GM12872 (cell line): ENCODE measurements at regions not wholly inside any gene's neighbourhood (a gene's known extent, or its start where the extent isn't known, plus 50 kb on each side); places are given as distances from the start of the nearest gene placed in this dataset.

Experiments used
- TF ChIP-seq, protein P1 (sequence below): IDR thresholded peaks from 3 replicates; pipeline ENCODE4 v1.5.1; 2011; ENCODE audit warnings: low read depth, mild to moderate bottlenecking, low read length, moderate library complexity; ENCODE audit not compliant: insufficient read depth

- TF ChIP-seq, protein P1, sequence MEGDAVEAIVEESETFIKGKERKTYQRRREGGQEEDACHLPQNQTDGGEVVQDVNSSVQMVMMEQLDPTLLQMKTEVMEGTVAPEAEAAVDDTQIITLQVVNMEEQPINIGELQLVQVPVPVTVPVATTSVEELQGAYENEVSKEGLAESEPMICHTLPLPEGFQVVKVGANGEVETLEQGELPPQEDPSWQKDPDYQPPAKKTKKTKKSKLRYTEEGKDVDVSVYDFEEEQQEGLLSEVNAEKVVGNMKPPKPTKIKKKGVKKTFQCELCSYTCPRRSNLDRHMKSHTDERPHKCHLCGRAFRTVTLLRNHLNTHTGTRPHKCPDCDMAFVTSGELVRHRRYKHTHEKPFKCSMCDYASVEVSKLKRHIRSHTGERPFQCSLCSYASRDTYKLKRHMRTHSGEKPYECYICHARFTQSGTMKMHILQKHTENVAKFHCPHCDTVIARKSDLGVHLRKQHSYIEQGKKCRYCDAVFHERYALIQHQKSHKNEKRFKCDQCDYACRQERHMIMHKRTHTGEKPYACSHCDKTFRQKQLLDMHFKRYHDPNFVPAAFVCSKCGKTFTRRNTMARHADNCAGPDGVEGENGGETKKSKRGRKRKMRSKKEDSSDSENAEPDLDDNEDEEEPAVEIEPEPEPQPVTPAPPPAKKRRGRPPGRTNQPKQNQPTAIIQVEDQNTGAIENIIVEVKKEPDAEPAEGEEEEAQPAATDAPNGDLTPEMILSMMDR = no peak
Observed at GRCh38 chr6:6931071-6932025, 176.4 kb upstream of the RREB1 start.

GRCh38 chr6:6932341-6932740 is 175.4 kb upstream of the RREB1 start:
- TF ChIP-seq, protein P1 = no peak

DNA sequence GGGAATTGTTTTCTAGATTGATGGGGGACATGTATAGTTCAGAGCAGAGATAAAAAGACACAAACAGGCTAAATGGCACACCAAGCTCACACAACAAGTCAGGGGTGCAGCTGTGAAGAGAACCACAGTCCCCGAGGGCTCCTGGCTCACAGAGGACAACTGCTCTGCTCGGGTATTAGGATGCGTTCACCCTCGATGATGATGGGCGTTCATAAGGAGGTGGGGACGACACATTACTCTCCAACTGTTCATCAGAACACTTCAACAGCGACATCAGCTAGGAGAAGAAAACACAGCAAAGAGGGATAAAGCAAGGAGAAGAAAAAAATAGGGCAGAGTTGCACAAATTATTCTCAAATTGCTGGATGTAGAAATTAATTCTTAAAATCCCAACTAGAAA is 174.8 kb upstream of the RREB1 start:
- TF ChIP-seq, protein P1 = no peak

DNA sequence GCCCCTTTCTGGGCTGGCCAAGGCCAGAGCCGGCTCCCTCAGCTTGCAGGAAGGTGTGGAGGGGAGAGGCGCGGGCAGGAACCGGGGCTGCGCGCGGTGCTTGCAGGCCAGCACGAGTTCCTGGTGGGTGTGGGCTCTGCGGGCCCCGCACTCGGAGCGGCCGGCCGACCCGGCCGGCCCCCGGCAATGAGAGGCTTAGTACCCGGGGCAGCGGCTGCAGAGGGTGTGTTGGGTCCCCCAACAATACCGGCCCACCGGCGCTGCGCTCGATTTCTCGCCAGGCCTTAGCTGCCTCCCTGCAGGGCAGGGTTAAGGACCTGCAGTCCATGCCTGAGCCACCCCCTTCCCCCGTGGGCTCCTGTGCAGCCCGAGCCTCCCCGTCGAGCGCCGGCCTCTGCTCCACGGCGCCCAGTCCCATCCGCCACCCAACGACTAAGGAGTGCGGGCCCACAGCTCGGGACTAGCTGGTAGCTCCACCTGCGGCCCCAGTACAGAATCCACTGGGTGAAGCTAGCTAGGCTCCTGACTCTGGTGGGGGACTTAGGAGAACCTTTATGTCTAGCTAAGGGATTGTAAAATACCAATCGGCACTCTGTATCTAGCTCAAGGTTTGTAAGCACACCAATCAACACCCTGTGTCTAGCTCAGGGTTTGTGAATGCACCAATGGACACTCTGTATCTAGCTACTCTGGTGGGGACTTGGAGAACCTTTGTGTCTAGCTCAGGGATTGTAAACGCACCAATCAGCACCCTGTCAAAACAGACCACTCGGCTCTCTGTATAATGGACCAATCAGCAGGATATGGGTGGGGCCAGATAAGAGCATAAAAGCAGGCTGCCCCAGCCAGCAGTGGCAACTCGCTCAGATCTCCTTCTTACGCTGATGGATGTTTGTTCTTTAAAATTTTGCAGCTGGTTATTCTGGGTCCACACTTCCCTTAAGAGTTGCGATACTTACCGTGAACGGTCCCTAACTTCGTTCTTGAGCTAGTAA is 167.4 kb upstream of the RREB1 start:
- TF ChIP-seq, protein P1 = no peak

DNA sequence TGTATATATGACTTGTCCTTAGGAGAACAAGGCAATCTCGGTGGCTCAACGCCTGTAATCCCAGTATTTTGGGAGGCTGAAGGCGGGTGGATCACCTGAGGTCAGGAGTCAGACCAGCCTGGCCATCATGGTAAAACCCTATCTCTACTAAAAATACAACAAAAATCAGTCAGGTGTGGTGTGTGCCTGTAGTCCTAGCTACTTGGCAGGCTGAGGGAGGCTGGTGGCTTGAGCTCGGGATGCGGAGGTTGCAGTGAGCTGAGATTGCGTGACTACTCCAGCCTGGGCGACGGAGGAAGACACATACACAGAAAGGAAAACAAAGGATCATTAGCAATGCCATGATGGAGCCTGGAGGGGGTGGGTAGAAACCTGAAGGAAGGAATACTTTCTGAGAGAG is 166.6 kb upstream of the RREB1 start:
- TF ChIP-seq, protein P1 = no peak

DNA sequence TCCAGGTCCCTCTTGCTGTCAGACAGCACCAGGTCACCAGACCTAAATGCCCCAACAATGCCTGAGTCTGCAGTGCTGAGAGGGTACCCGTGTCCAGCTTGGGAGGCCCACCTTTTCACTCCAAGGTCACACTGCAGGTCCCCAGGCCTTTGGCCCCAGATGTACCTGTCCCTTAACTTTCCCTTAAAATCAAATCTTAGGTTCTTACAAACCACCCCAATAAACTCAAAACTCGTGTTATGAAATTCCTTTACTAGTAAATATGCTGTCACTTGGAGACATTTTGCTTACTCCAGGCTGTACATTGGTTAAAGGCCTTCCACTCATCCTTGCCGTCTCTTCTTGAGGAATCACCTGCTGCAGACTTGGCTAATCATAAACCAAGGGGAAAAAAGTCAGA is 165.7 kb upstream of the RREB1 start:
- TF ChIP-seq, protein P1 = no peak

GRCh38 chr6:6942831-6943230 is 164.9 kb upstream of the RREB1 start:
- TF ChIP-seq, protein P1 = no peak
